ENCODE measurements at regions not wholly inside any gene's neighbourhood (a gene's known extent, or its start where the extent isn't known, plus 50 kb on each side); places are given as distances from the start of the nearest gene placed in this dataset.

GRCh38 chr14:76591266-76591665, 170.0 kb upstream of the VASH1 start:
- TF ChIP-seq CTCF (IDR thresholded peaks at IDR 0.05) = no peak
- TF ChIP-seq EP300 (IDR thresholded peaks at IDR 0.05) = no peak
- no peak for TF ChIP-seq POLR2A (IDR thresholded peaks at IDR 0.05)
